Fibroblast of the aortic adventitia (primary cell): ENCODE measurements at regions not wholly inside any gene's neighbourhood (a gene's known extent, or its start where the extent isn't known, plus 50 kb on each side); places are given as distances from the start of the nearest gene placed in this dataset.

Experiments used
- DNase-seq: peaks from one replicate; pipeline ENCODE4 v3.0.0-alpha.2; 2010; ENCODE audit warnings: low read depth
- H3K4me3 ChIP-seq: 2 replicates; pipeline ENCODE4 v1.5.1; 2011; ENCODE audit warnings: low read depth, mild to moderate bottlenecking, control low read depth, low read length, moderate library complexity
- TF ChIP-seq, protein P1 (sequence below): IDR thresholded peaks from 2 replicates; pipeline ENCODE4 v1.5.1; 2011; ENCODE audit warnings: mild to moderate bottlenecking, low read length, control low read depth, inconsistent platforms; ENCODE audit not compliant: insufficient read depth

DNA sequence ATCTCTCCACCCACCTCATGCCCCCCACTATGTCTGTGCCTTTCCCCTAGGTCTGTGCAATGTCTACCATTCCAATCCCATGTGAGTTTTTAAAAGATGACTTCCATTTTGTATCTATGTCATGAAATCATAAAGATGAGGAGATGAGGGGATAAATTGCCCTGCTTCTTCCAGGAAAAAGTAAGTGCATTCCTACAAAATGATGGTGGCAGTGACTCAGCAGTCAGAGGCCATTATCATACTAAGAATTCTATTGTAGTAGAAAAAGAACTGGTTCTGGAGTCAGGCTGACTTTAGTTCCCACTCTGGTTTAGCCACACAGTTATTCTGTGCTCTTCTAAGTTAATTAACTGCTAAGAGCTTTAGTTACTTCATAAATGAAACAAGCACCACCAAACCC, 89.6 kb upstream of the API5 start:
- TF ChIP-seq, protein P1, sequence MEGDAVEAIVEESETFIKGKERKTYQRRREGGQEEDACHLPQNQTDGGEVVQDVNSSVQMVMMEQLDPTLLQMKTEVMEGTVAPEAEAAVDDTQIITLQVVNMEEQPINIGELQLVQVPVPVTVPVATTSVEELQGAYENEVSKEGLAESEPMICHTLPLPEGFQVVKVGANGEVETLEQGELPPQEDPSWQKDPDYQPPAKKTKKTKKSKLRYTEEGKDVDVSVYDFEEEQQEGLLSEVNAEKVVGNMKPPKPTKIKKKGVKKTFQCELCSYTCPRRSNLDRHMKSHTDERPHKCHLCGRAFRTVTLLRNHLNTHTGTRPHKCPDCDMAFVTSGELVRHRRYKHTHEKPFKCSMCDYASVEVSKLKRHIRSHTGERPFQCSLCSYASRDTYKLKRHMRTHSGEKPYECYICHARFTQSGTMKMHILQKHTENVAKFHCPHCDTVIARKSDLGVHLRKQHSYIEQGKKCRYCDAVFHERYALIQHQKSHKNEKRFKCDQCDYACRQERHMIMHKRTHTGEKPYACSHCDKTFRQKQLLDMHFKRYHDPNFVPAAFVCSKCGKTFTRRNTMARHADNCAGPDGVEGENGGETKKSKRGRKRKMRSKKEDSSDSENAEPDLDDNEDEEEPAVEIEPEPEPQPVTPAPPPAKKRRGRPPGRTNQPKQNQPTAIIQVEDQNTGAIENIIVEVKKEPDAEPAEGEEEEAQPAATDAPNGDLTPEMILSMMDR = no peak
- no peak overlapping the region for H3K4me3 ChIP-seq
- no peak for DNase-seq

DNA sequence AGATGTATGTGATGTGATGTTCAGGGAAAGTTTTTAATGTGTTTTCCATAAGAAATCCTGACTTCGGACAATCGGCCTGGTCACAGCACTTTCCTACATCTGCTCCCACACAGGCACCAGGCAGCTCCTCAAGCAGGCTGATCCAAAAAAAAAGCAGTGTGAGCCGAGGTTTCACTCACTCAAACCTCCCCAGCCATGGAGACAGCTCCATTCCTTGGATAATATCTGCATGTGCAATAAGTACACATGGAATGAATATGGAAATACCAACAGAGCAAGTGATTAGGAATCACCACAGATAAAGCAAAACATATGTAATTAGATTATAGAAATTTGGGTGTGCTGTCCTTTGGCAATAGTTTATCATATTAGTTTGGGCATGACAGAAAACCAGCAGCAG, 88.8 kb upstream of the API5 start:
- no peak for DNase-seq
- H3K4me3 ChIP-seq = no peak overlapping the region
- TF ChIP-seq, protein P1 = no peak

DNA sequence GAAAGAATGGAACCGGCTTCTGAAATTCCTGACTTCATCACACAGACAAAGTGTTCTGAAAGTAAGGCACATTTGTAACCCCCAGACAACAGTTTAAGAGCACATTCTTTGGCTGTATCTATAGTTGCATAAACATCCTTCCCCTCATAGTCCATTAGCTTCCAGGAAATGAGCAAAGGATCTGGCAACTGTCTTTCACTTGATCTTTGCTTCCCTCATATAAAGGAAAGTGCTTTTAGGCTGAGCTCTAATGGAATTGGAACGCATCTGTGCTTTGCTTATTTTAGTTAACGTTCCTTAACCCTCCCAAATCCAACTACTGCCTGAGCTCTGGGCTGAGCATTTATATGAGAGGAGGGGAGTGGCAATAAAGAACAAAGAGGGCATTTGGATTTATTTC, 76.9 kb upstream of the API5 start:
- no peak overlapping the region for H3K4me3 ChIP-seq
- no peak for DNase-seq

DNA sequence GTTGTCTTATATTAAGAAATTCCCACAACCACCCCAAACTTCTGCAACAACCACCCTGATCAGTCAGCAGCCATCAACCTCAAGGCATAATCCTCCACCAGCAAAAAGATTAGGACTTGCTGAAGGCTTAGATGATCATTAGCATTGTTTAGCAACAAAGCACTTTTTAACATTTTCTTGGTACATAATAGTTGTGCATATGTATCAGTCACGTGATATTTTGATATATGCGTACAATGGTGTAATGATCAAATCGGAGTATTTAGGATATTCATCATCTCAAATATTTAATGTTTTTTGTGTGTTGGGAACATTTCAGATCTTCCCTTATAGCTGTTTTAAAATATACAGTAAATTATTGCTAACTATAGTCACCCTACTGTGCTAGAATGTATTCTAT, 73.5 kb upstream of the API5 start:
- H3K4me3 ChIP-seq = no peak overlapping the region
- TF ChIP-seq, protein P1 = no peak
- DNase-seq = no peak

More for the DNA sequence above, 76.9 kb upstream of the API5 start:
- TF ChIP-seq, protein P1 = no peak

DNA sequence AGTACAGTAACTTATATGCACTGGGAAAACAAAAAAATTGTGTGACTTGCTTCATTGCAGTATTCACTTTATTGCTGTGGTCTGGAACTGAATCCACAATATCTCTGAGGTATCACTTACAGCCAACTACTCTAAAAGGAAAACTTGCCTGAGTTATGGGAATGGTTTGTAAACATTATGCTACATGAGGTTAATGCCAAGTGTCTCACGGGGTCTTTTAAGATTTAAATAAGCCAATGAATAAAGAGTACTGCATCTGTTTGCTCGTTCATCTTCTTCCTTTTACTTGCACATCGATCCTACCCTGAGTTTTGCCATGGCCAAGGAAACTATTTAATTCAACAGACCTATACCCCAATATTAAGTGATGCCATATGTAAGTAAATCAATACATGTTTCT, 72.0 kb upstream of the API5 start:
- H3K4me3 ChIP-seq = no peak overlapping the region
- TF ChIP-seq, protein P1 = no peak
- no peak for DNase-seq

DNA sequence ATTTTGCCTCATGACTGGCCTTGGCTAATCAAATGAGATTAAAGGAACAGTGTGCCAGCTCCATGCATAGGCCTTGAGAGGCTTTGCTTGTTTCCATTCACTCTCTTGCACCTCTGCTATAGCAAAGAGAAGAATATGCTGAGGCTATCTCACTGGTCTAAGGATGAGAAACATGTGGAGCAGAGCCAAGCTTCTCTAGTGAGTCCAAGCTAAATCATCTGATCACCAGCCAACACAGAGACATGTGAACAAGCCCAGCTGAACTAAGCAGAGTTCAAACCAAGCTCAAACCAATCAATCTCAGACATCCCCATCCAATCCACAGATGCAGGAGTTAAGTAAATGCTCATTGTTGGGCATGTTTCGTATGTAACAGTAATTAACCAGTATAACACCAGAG, 69.4 kb upstream of the API5 start:
- TF ChIP-seq, protein P1 = no peak
- DNase-seq = no peak
- no peak overlapping the region for H3K4me3 ChIP-seq

DNA sequence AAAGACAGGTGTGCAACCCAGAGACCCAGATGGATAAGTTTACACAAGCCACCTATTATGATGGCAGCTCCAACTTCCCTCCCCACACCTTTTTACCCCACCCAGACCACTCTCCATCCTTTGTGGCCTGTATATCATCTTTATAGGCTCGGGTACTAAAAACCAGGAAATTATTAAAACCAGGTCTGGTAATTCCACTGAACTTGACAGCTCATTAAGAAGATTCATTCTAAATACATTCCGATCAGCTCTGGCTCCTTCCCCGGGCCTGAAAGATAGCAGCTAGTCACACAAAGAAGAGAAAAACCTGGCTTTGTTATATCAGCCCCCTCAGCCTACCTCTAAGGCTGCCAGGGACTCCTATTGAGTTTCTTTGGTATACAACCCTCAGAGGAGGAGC, 67.9 kb upstream of the API5 start:
- H3K4me3 ChIP-seq = no peak overlapping the region
- TF ChIP-seq, protein P1 = no peak
- DNase-seq = no peak
